Mucosa of rectum (tissue), 2 donors: ENCODE measurements at regions not wholly inside any gene's neighbourhood (a gene's known extent, or its start where the extent isn't known, plus 50 kb on each side); places are given as distances from the start of the nearest gene placed in this dataset.
"Not testable (repeated sequence)": the region's sequence is repeated elsewhere in the genome, so short reads cannot be mapped to it uniquely, and the experiment has no call there.

Experiments
- H3K27ac ChIP-seq, 2 donors: one replicate each; pipeline ENCODE4 v1.7.0; 2013; ENCODE audit warnings: inconsistent platforms in 2 of 2, low read depth in 2 of 2, low read length in 2 of 2
- H3K27me3 ChIP-seq, 2 donors: one replicate each; pipeline ENCODE4 v1.7.0; 2013; ENCODE audit warnings: low read length in 2 of 2; ENCODE audit not compliant: control insufficient read depth in 2 of 2, insufficient read depth in 2 of 2
- H3K36me3 ChIP-seq, 2 donors: one replicate each; pipeline ENCODE4 v1.7.0; 2013; ENCODE audit warnings: low read length in 2 of 2; ENCODE audit not compliant: control insufficient read depth in 2 of 2, insufficient read depth in 2 of 2
- H3K4me1 ChIP-seq, 2 donors: one replicate each; pipeline ENCODE4 v1.7.0; 2013; ENCODE audit warnings: low read length in 2 of 2, mild to moderate bottlenecking in 1 of 2; ENCODE audit not compliant: control insufficient read depth in 2 of 2, insufficient read depth in 2 of 2
- H3K4me3 ChIP-seq, 2 donors: one replicate each; pipeline ENCODE4 v1.7.0; 2013; ENCODE audit warnings: low read length in 2 of 2
- H3K9ac ChIP-seq, 2 donors: one replicate each; pipeline ENCODE4 v1.7.0; 2013; ENCODE audit warnings: low read length in 2 of 2, low read depth in 1 of 2, mild to moderate bottlenecking in 1 of 2
- H3K9me3 ChIP-seq, 2 donors: one replicate each; pipeline ENCODE4 v1.7.0; 2013; ENCODE audit warnings: low read length in 2 of 2; ENCODE audit not compliant: control insufficient read depth in 2 of 2
- donor health status: healthy.
- donor health status: Normal muscosa, but diverticular disease.

- Histone ChIP-seq H3K27me3 (no peaks in the 10 kb centered on the region), H3K9me3 (no peaks in the 10 kb centered on the region), H3K9ac (no peak overlapping the region), H3K27ac (no peak overlapping the region), H3K4me1 (no peaks in the 10 kb centered on the region), H3K4me3 (no peak overlapping the region), H3K36me3 (no peaks in the 10 kb centered on the region)
Measured at GRCh38 chr4:187887906-187888305, 107.7 kb upstream of the ZFP42 start.

GRCh38 chr4:187889651-187890050, 105.9 kb upstream of the ZFP42 start:
- no peak overlapping the region for H3K9ac ChIP-seq
- H3K4me3 ChIP-seq: no peak overlapping the region
- no peak overlapping the region for H3K27ac ChIP-seq
- no peaks in the 10 kb centered on the region for H3K36me3 ChIP-seq
- H3K9me3 ChIP-seq: no peaks in the 10 kb centered on the region
- H3K4me1 ChIP-seq: no peaks in the 10 kb centered on the region
- no peaks in the 10 kb centered on the region for H3K27me3 ChIP-seq

GRCh38 chr4:187893418-187893817, 102.2 kb upstream of the ZFP42 start:
- H3K9ac ChIP-seq: no peak overlapping the region
- H3K9me3 ChIP-seq: no peaks in the 10 kb centered on the region
- H3K4me3 ChIP-seq: no peak overlapping the region
- no peak overlapping the region for H3K27ac ChIP-seq
- no peaks in the 10 kb centered on the region for H3K27me3 ChIP-seq
- no peaks in the 10 kb centered on the region for H3K4me1 ChIP-seq
- H3K36me3 ChIP-seq: no peaks in the 10 kb centered on the region

GRCh38 chr4:187903106-187903505, 92.5 kb upstream of the ZFP42 start:
- no peaks in the 10 kb centered on the region for H3K36me3 ChIP-seq
- no peak overlapping the region for H3K4me3 ChIP-seq
- no peaks in the 10 kb centered on the region for H3K27me3 ChIP-seq
- no peak overlapping the region for H3K9ac ChIP-seq
- no peaks in the 10 kb centered on the region for H3K9me3 ChIP-seq
- H3K27ac ChIP-seq: no peak overlapping the region
- H3K4me1 ChIP-seq: no peaks in the 10 kb centered on the region

DNA sequence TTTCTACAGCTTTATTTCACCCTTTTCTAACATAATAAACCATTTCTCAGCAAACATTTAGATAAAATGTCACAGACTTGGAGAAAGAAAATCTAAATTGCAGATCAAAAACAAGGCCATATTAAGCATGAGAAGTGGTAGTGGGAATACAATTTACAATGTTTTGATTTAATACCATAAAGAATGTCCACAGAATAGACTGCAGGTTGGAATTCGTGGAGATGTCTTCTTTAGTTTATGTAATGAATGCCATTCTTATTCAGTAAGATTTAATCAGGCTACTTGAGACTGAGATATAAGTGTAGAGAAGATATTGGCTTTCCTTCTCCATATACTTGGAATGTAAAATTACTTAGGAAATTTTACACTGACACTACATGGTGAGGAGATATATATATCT, 91.9 kb upstream of the ZFP42 start:
- H3K9me3 ChIP-seq: no peaks in the 10 kb centered on the region
- no peak overlapping the region for H3K9ac ChIP-seq
- H3K4me1 ChIP-seq: no peaks in the 10 kb centered on the region
- H3K27ac ChIP-seq: no peak overlapping the region
- H3K27me3 ChIP-seq: no peaks in the 10 kb centered on the region
- no peaks in the 10 kb centered on the region for H3K36me3 ChIP-seq
- no peak overlapping the region for H3K4me3 ChIP-seq

GRCh38 chr4:187908079-187908561, 87.5 kb upstream of the ZFP42 start:
- no peak overlapping the region for H3K27ac ChIP-seq
- H3K27me3 ChIP-seq: no peaks in the 10 kb centered on the region

GRCh38 chr4:187908731-187909130, 86.8 kb upstream of the ZFP42 start:
- Histone ChIP-seq H3K36me3 (no peaks in the 10 kb centered on the region), H3K4me3 (no peak overlapping the region), H3K27me3 (no peaks in the 10 kb centered on the region), H3K9me3 (no peaks in the 10 kb centered on the region), H3K4me1 (no peaks in the 10 kb centered on the region), H3K9ac (no peak overlapping the region), H3K27ac (no peak overlapping the region)

More at GRCh38 chr4:187908079-187908561, 87.5 kb upstream of the ZFP42 start:
- Histone ChIP-seq H3K36me3 (no peaks in the 10 kb centered on the region), H3K9ac (no peak overlapping the region), H3K4me3 (no peak overlapping the region), H3K9me3 (no peaks in the 10 kb centered on the region), H3K4me1 (no peaks in the 10 kb centered on the region)

DNA sequence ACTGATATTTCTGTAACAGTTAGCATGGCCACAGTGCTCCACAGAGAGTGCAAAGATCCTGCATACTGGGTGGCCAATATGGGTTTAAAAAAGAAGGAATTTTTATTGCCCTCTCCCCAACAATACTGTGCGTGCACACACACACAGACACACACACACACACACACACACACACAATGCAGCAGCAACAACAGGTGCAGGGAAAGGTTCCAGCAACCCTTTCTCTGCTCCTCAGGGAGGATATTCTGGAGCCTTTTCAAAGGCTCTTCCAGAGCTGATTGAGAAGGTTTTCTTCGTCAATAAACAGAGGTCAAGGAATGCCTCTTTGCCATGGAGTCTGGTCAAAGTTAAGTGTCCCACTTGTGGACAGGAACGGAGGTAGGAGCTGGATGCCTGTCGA, 84.8 kb upstream of the ZFP42 start:
- no peak overlapping the region for H3K9ac ChIP-seq
- no peaks in the 10 kb centered on the region for H3K4me1 ChIP-seq
- H3K27me3 ChIP-seq: no peaks in the 10 kb centered on the region
- no peak overlapping the region for H3K4me3 ChIP-seq
- H3K27ac ChIP-seq: no peak overlapping the region
- H3K36me3 ChIP-seq: no peaks in the 10 kb centered on the region
- no peaks in the 10 kb centered on the region for H3K9me3 ChIP-seq

GRCh38 chr4:187915406-187915805, 80.2 kb upstream of the ZFP42 start:
- H3K9me3 ChIP-seq, H3K36me3 ChIP-seq, H3K4me1 ChIP-seq, H3K9ac ChIP-seq, H3K4me3 ChIP-seq, H3K27me3 ChIP-seq, H3K27ac ChIP-seq: not testable (repeated sequence)

- H3K9ac ChIP-seq: no peak overlapping the region
- H3K27ac ChIP-seq: no peak overlapping the region
- no peak overlapping the region for H3K4me3 ChIP-seq
- no peaks in the 10 kb centered on the region for H3K4me1 ChIP-seq
- no peaks in the 10 kb centered on the region for H3K9me3 ChIP-seq
- H3K27me3 ChIP-seq: no peaks in the 10 kb centered on the region
- no peaks in the 10 kb centered on the region for H3K36me3 ChIP-seq
Measured at GRCh38 chr4:187919966-187920365, 75.6 kb upstream of the ZFP42 start.
